HG03097 (cell line): ENCODE measurements at regions not wholly inside any gene's neighbourhood (a gene's known extent, or its start where the extent isn't known, plus 50 kb on each side); places are given as distances from the start of the nearest gene placed in this dataset.

ENCODE experiments used
- ATAC-seq: cut with Tn5 transposase; IDR thresholded peaks from one replicate; pipeline ENCODE4 v1.9.1; 2021; ENCODE audit not compliant: unreplicated experiment, low FRiP score

- ATAC-seq: no peak
Observed at GRCh38 chr12:39240587-39240986, 202.3 kb downstream of the KIF21A start.

GRCh38 chr12:39239490-39240486 lies 203.1 kb downstream of the KIF21A start:
- no peak for ATAC-seq

GRCh38 chr12:39237004-39237403 lies 205.9 kb downstream of the KIF21A start:
- ATAC-seq: no peak

GRCh38 chr12:39235990-39236767 lies 206.7 kb downstream of the KIF21A start:
- no peak for ATAC-seq

GRCh38 chr12:39230086-39230485 lies 212.8 kb downstream of the KIF21A start:
- ATAC-seq: no peak

- no peak for ATAC-seq
Observed at GRCh38 chr12:39227218-39227617, 215.7 kb downstream of the KIF21A start.

- no peak for ATAC-seq
Observed at GRCh38 chr12:39224971-39225370, 217.9 kb downstream of the KIF21A start.

GRCh38 chr12:39205969-39206368 lies 237.0 kb downstream of the KIF21A start:
- ATAC-seq: no peak

GRCh38 chr12:39199351-39199750 lies 243.6 kb downstream of the KIF21A start:
- ATAC-seq: no peak

GRCh38 chr12:39188689-39189088 lies 254.2 kb downstream of the KIF21A start:
- no peak for ATAC-seq

- no peak for ATAC-seq
Observed at GRCh38 chr12:39186744-39187143, 256.2 kb downstream of the KIF21A start.

GRCh38 chr12:39178837-39179236 lies 264.1 kb downstream of the KIF21A start:
- no peak for ATAC-seq

- ATAC-seq: no peak
Observed at GRCh38 chr12:39176356-39176755, 266.6 kb downstream of the KIF21A start.

GRCh38 chr12:39173726-39174125 lies 268.3 kb upstream of the CPNE8 start:
- ATAC-seq: no peak

GRCh38 chr12:39165338-39165737 lies 259.9 kb upstream of the CPNE8 start:
- no peak for ATAC-seq

- ATAC-seq: no peak
Observed at GRCh38 chr12:39161465-39162085, 256.2 kb upstream of the CPNE8 start.

GRCh38 chr12:39157696-39158342 lies 252.4 kb upstream of the CPNE8 start:
- ATAC-seq: no peak

GRCh38 chr12:39145175-39145999 lies 240.0 kb upstream of the CPNE8 start:
- peak; percentile 93 for ATAC-seq

GRCh38 chr12:39144613-39145061 lies 239.2 kb upstream of the CPNE8 start:
- no peak for ATAC-seq

GRCh38 chr12:39138268-39138667 lies 232.9 kb upstream of the CPNE8 start:
- no peak for ATAC-seq
